H1 (cell line): ENCODE measurements at regions not wholly inside any gene's neighbourhood (a gene's known extent, or its start where the extent isn't known, plus 50 kb on each side); places are given as distances from the start of the nearest gene placed in this dataset.

Experiments
- CREB1 ChIP-seq: IDR thresholded peaks from 2 replicates; pipeline ENCODE4 v1.6.1; 2012; ENCODE audit warnings: inconsistent platforms
- NANOG ChIP-seq: IDR thresholded peaks from 2 replicates; pipeline ENCODE4 v1.6.1; 2011; ENCODE audit warnings: low read length, low read depth, mild to moderate bottlenecking, inconsistent platforms; ENCODE audit not compliant: insufficient read depth, poor library complexity, severe bottlenecking

DNA sequence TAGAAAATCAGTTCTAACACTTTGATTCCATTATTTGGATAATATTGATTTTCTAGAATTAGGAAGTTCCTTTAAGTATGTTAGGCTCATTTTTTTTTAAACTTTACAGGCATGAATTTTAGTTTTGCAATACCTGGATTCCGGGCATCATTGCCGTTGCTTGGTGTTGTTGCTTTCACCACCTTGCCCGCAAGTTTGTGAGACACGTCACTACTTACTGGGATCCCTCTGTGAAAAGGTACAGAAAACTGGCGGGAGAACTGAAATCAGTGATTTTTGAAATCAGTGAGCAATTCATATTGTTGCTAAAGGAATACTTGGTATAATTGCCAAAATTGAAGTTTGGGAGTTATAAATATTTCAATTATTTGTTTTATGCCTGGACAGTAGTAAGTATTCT lies 232.3 kb upstream of the NPY start (continued):
- no peak for TF ChIP-seq NANOG
- TF ChIP-seq CREB1, result no peak
